ENCODE measurements at regions not wholly inside any gene's neighbourhood (a gene's known extent, or its start where the extent isn't known, plus 50 kb on each side); places are given as distances from the start of the nearest gene placed in this dataset.
"Not testable (repeated sequence)": the region's sequence is repeated elsewhere in the genome, so short reads cannot be mapped to it uniquely, and the experiment has no call there.

GRCh38 chr6:81003894-81004293, 748.6 kb downstream of the TENT5A start:
- H3K9ac ChIP-seq (ENCODE audit: low read length in 5 of 5), result no peak overlapping the region
- no peaks in the 10 kb centered on the region for H3K36me3 ChIP-seq (ENCODE audit: control insufficient read depth in 5 of 5, insufficient read depth in 5 of 5, low read length in 5 of 5)
- no peaks in the 10 kb centered on the region for H3K27me3 ChIP-seq (ENCODE audit: control insufficient read depth in 5 of 5, insufficient read depth in 4 of 5, low read length in 5 of 5)
- H3K9me3 ChIP-seq (ENCODE audit: control insufficient read depth in 5 of 5, low read length in 5 of 5), result peaks cover 0 to 11% (median 7%) of the 10 kb centered on the region in 5 donors
- no peaks in the 10 kb centered on the region for H3K4me1 ChIP-seq (ENCODE audit: control insufficient read depth in 5 of 5, insufficient read depth in 5 of 5, low read length in 5 of 5)
- no peak overlapping the region for H3K27ac ChIP-seq (ENCODE audit: low read depth, low read length)
- H3K4me3 ChIP-seq (ENCODE audit: low read depth in 1 of 5, low read length in 5 of 5), result no peak overlapping the region

- no peak overlapping the region for H3K9ac ChIP-seq (ENCODE audit: low read length in 5 of 5)
- no peaks in the 10 kb centered on the region for H3K4me1 ChIP-seq (ENCODE audit: control insufficient read depth in 5 of 5, insufficient read depth in 5 of 5, low read length in 5 of 5)
- peaks cover 0 to 11% (median 7%) of the 10 kb centered on the region in 5 donors for H3K9me3 ChIP-seq (ENCODE audit: control insufficient read depth in 5 of 5, low read length in 5 of 5)
- H3K4me3 ChIP-seq (ENCODE audit: low read depth in 1 of 5, low read length in 5 of 5), result no peak overlapping the region
- no peak overlapping the region for H3K27ac ChIP-seq (ENCODE audit: low read depth, low read length)
- no peaks in the 10 kb centered on the region for H3K27me3 ChIP-seq (ENCODE audit: control insufficient read depth in 5 of 5, insufficient read depth in 4 of 5, low read length in 5 of 5)
- no peaks in the 10 kb centered on the region for H3K36me3 ChIP-seq (ENCODE audit: control insufficient read depth in 5 of 5, insufficient read depth in 5 of 5, low read length in 5 of 5)
These were observed 749.3 kb downstream of the TENT5A start for GRCh38 chr6:81003156-81003555.

GRCh38 chr6:81002126-81002525, 750.4 kb downstream of the TENT5A start:
- no peaks in the 10 kb centered on the region for H3K27me3 ChIP-seq (ENCODE audit: control insufficient read depth in 5 of 5, insufficient read depth in 4 of 5, low read length in 5 of 5)
- no peaks in the 10 kb centered on the region for H3K36me3 ChIP-seq (ENCODE audit: control insufficient read depth in 5 of 5, insufficient read depth in 5 of 5, low read length in 5 of 5)
- H3K9ac ChIP-seq (ENCODE audit: low read length in 5 of 5), result no peak overlapping the region
- no peaks in the 10 kb centered on the region for H3K4me1 ChIP-seq (ENCODE audit: control insufficient read depth in 5 of 5, insufficient read depth in 5 of 5, low read length in 5 of 5)
- H3K4me3 ChIP-seq (ENCODE audit: low read depth in 1 of 5, low read length in 5 of 5), result no peak overlapping the region
- H3K27ac ChIP-seq (ENCODE audit: low read depth, low read length), result no peak overlapping the region
- H3K9me3 ChIP-seq (ENCODE audit: control insufficient read depth in 5 of 5, low read length in 5 of 5), result peaks cover 0 to 11% (median 7%) of the 10 kb centered on the region in 5 donors

GRCh38 chr6:80991316-80991715, 761.2 kb downstream of the TENT5A start:
- H3K36me3 ChIP-seq (ENCODE audit: control insufficient read depth in 5 of 5, insufficient read depth in 5 of 5, low read length in 5 of 5), result no peaks in the 10 kb centered on the region
- H3K27ac ChIP-seq (ENCODE audit: low read depth, low read length), result no peak overlapping the region
- H3K9me3 ChIP-seq (ENCODE audit: control insufficient read depth in 5 of 5, low read length in 5 of 5), result peaks cover 0 to under 1% (median 0%) of the 10 kb centered on the region in 5 donors
- H3K4me3 ChIP-seq (ENCODE audit: low read depth in 1 of 5, low read length in 5 of 5), result no peak overlapping the region
- H3K27me3 ChIP-seq (ENCODE audit: control insufficient read depth in 5 of 5, insufficient read depth in 4 of 5, low read length in 5 of 5), result no peaks in the 10 kb centered on the region
- no peak overlapping the region for H3K9ac ChIP-seq (ENCODE audit: low read length in 5 of 5)
- no peaks in the 10 kb centered on the region for H3K4me1 ChIP-seq (ENCODE audit: control insufficient read depth in 5 of 5, insufficient read depth in 5 of 5, low read length in 5 of 5)

- H3K9me3 ChIP-seq (ENCODE audit: control insufficient read depth in 5 of 5, low read length in 5 of 5), result no peaks in the 10 kb centered on the region
- H3K4me1 ChIP-seq (ENCODE audit: control insufficient read depth in 5 of 5, insufficient read depth in 5 of 5, low read length in 5 of 5), result no peaks in the 10 kb centered on the region
- no peaks in the 10 kb centered on the region for H3K36me3 ChIP-seq (ENCODE audit: control insufficient read depth in 5 of 5, insufficient read depth in 5 of 5, low read length in 5 of 5)
- H3K9ac ChIP-seq (ENCODE audit: low read length in 5 of 5), result no peak overlapping the region
- no peaks in the 10 kb centered on the region for H3K27me3 ChIP-seq (ENCODE audit: control insufficient read depth in 5 of 5, insufficient read depth in 4 of 5, low read length in 5 of 5)
- H3K27ac ChIP-seq (ENCODE audit: low read depth, low read length), result no peak overlapping the region
- H3K4me3 ChIP-seq (ENCODE audit: low read depth in 1 of 5, low read length in 5 of 5), result no peak overlapping the region
These were observed 763.6 kb downstream of the TENT5A start for GRCh38 chr6:80988892-80989291.

- Histone ChIP-seq H3K36me3 (ENCODE audit: control insufficient read depth in 5 of 5, insufficient read depth in 5 of 5, low read length in 5 of 5) (no peaks in the 10 kb centered on the region), H3K27me3 (ENCODE audit: control insufficient read depth in 5 of 5, insufficient read depth in 4 of 5, low read length in 5 of 5) (no peaks in the 10 kb centered on the region), H3K9ac (ENCODE audit: low read length in 5 of 5) (no peak overlapping the region), H3K27ac (ENCODE audit: low read depth, low read length) (no peak overlapping the region), H3K4me1 (ENCODE audit: control insufficient read depth in 5 of 5, insufficient read depth in 5 of 5, low read length in 5 of 5) (no peaks in the 10 kb centered on the region), H3K4me3 (ENCODE audit: low read depth in 1 of 5, low read length in 5 of 5) (no peak overlapping the region), H3K9me3 (ENCODE audit: control insufficient read depth in 5 of 5, low read length in 5 of 5) (no peaks in the 10 kb centered on the region)
These were observed 764.2 kb downstream of the TENT5A start for GRCh38 chr6:80988286-80988685.

- H3K4me1 ChIP-seq (ENCODE audit: control insufficient read depth in 5 of 5, insufficient read depth in 5 of 5, low read length in 5 of 5); H3K36me3 ChIP-seq (ENCODE audit: control insufficient read depth in 5 of 5, insufficient read depth in 5 of 5, low read length in 5 of 5); H3K9me3 ChIP-seq (ENCODE audit: control insufficient read depth in 5 of 5, low read length in 5 of 5); H3K27me3 ChIP-seq (ENCODE audit: control insufficient read depth in 5 of 5, insufficient read depth in 4 of 5, low read length in 5 of 5); H3K4me3 ChIP-seq (ENCODE audit: low read depth in 1 of 5, low read length in 5 of 5); H3K27ac ChIP-seq (ENCODE audit: low read depth, low read length); H3K9ac ChIP-seq (ENCODE audit: low read length in 5 of 5): not testable (repeated sequence)
These were observed 771.3 kb downstream of the TENT5A start for GRCh38 chr6:80981226-80981625.

DNA sequence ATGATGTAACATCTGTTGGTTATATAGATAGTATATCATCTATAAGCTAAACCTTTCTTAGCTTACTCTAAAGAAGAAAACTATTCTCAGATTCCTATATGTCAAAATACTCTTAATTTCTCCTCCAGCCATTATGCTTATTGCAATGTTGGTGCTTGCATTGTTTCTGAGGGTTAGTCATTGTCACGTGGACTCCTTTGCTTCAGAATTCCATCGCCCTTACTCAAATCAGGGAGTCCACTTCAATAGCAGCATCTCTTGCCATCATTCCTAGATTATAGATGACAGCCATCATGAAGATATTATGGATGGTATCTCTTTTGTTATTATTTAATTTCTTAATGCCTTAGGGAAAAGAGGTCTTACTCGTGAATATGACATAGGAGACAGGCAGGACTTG, 776.1 kb downstream of the TENT5A start:
- Histone ChIP-seq H3K9ac (ENCODE audit: low read length in 5 of 5) (no peak overlapping the region), H3K4me3 (ENCODE audit: low read depth in 1 of 5, low read length in 5 of 5) (no peak overlapping the region), H3K27me3 (ENCODE audit: control insufficient read depth in 5 of 5, insufficient read depth in 4 of 5, low read length in 5 of 5) (no peaks in the 10 kb centered on the region), H3K27ac (ENCODE audit: low read depth, low read length) (no peak overlapping the region), H3K4me1 (ENCODE audit: control insufficient read depth in 5 of 5, insufficient read depth in 5 of 5, low read length in 5 of 5) (no peaks in the 10 kb centered on the region), H3K9me3 (ENCODE audit: control insufficient read depth in 5 of 5, low read length in 5 of 5) (no peaks in the 10 kb centered on the region), H3K36me3 (ENCODE audit: control insufficient read depth in 5 of 5, insufficient read depth in 5 of 5, low read length in 5 of 5) (no peaks in the 10 kb centered on the region)

DNA sequence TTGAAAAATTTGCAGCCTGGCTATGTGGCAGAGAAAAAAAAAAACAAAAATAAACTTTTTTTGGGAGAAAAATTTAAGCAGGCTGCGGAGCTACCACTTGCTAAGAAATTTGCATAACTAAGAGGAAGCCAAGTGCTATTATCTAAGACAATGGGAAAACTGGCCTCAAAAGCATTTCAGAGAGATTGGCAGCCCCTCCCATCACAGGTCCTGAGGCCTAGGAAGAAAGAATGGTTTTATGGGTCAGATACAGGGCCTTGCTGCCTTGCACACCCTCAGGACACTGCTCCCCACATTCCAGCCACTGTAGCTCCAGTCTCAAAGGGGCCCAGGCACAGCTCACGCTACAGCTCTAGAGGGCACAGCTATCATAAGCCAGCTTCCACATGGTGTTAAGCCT, 777.9 kb downstream of the TENT5A start:
- Histone ChIP-seq H3K36me3 (ENCODE audit: control insufficient read depth in 5 of 5, insufficient read depth in 5 of 5, low read length in 5 of 5) (no peaks in the 10 kb centered on the region), H3K9me3 (ENCODE audit: control insufficient read depth in 5 of 5, low read length in 5 of 5) (no peaks in the 10 kb centered on the region), H3K27me3 (ENCODE audit: control insufficient read depth in 5 of 5, insufficient read depth in 4 of 5, low read length in 5 of 5) (no peaks in the 10 kb centered on the region), H3K4me3 (ENCODE audit: low read depth in 1 of 5, low read length in 5 of 5) (no peak overlapping the region), H3K4me1 (ENCODE audit: control insufficient read depth in 5 of 5, insufficient read depth in 5 of 5, low read length in 5 of 5) (no peaks in the 10 kb centered on the region), H3K9ac (ENCODE audit: low read length in 5 of 5) (no peak overlapping the region), H3K27ac (ENCODE audit: low read depth, low read length) (no peak overlapping the region)

DNA sequence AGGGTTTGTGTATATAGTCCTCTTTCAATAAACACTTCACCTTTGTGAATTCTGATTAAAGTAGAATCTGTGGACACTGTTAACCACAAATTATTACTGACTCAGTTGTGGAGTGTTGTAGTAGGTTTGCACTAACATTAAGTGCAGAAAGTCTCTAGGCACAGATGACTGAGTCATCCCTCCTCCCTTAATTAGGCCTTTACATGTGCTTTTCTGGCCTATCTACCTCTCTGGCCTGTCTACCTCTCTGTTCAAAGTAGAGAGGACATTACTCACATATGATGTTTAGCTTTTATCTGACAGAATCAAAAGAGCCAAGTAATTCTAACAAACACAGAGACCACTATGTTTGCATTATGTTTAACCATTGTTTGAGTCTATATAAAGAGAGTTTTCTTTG, 783.0 kb downstream of the TENT5A start:
- H3K27ac ChIP-seq (ENCODE audit: low read depth, low read length), result no peak overlapping the region
- H3K9ac ChIP-seq (ENCODE audit: low read length in 5 of 5), result no peak overlapping the region
- no peaks in the 10 kb centered on the region for H3K4me1 ChIP-seq (ENCODE audit: control insufficient read depth in 5 of 5, insufficient read depth in 5 of 5, low read length in 5 of 5)
- no peaks in the 10 kb centered on the region for H3K9me3 ChIP-seq (ENCODE audit: control insufficient read depth in 5 of 5, low read length in 5 of 5)
- no peaks in the 10 kb centered on the region for H3K36me3 ChIP-seq (ENCODE audit: control insufficient read depth in 5 of 5, insufficient read depth in 5 of 5, low read length in 5 of 5)
- no peaks in the 10 kb centered on the region for H3K27me3 ChIP-seq (ENCODE audit: control insufficient read depth in 5 of 5, insufficient read depth in 4 of 5, low read length in 5 of 5)
- no peak overlapping the region for H3K4me3 ChIP-seq (ENCODE audit: low read depth in 1 of 5, low read length in 5 of 5)

GRCh38 chr6:80967609-80968008, 784.9 kb downstream of the TENT5A start:
- no peak overlapping the region for H3K9ac ChIP-seq (ENCODE audit: low read length in 5 of 5)
- no peaks in the 10 kb centered on the region for H3K9me3 ChIP-seq (ENCODE audit: control insufficient read depth in 5 of 5, low read length in 5 of 5)
- no peak overlapping the region for H3K4me3 ChIP-seq (ENCODE audit: low read depth in 1 of 5, low read length in 5 of 5)
- no peaks in the 10 kb centered on the region for H3K4me1 ChIP-seq (ENCODE audit: control insufficient read depth in 5 of 5, insufficient read depth in 5 of 5, low read length in 5 of 5)
- no peaks in the 10 kb centered on the region for H3K27me3 ChIP-seq (ENCODE audit: control insufficient read depth in 5 of 5, insufficient read depth in 4 of 5, low read length in 5 of 5)
- no peaks in the 10 kb centered on the region for H3K36me3 ChIP-seq (ENCODE audit: control insufficient read depth in 5 of 5, insufficient read depth in 5 of 5, low read length in 5 of 5)
- no peak overlapping the region for H3K27ac ChIP-seq (ENCODE audit: low read depth, low read length)
